K562 (cell line): ENCODE measurements at regions not wholly inside any gene's neighbourhood (a gene's known extent, or its start where the extent isn't known, plus 50 kb on each side); places are given as distances from the start of the nearest gene placed in this dataset.
A peak's percentile ranks its signal among the peaks of the same experiment; 100 is the strongest.

Experiments used
- ATAC-seq: fragments of 200-7000 bp; cut with Tn5 transposase; 3 replicates; pipeline ENCODE4 v1.9.1; 2020; ENCODE audit warnings: moderate library complexity
- BruUV-seq: library from RNA; stranded (reverse); fragments of 400-500 nt; replicated peaks from 2 replicates; lab custom pipeline; 2021; lab: Mats Ljungman, UMichigan
- CTCF ChIA-PET: fragments of 300-600 bp; formaldehyde crosslinking; extraction: SDS; loops from one replicate; lab custom pipeline; 2021; ENCODE audit warnings: low intra/inter-chr PET ratio; lab: Yijun Ruan, JAX
- POLR2A ChIA-PET: fragments of 300-600, 350-650 bp; sonication (Branson Sonifier 250); formaldehyde crosslinking; extraction: SDS; loops from one replicate; lab custom pipeline; 2021; ENCODE audit warnings: antibody characterized with exemption, inconsistent platforms; lab: Yijun Ruan, JAX
- DNase-seq, 4 experiments: peaks; one replicate each; pipeline versions ENCODE4 v3.0.0 to v3.0.0-alpha.2; 2011 to 2018; ENCODE audit warnings: low spot score in 3 of 4, mixed read lengths in 3 of 4; ENCODE audit errors: extremely low read depth in 1 of 4
- FAIRE-seq: peaks from 2 replicates; lab custom pipeline; 2011; peaks lifted over from hg19 to GRCh38; lab: Jason Lieb, UNC
- H2AFZ ChIP-seq: 2 replicates; pipeline ENCODE4 v1.6.0; 2011; ENCODE audit warnings: low read depth, low read length, control low read depth, inconsistent platforms
- H3K27ac ChIP-seq: fragments of 200-600 bp; 3 replicates; pipeline ENCODE4 v1.8.0; 2011; ENCODE audit warnings: low read depth, mild to moderate bottlenecking, control low read depth, inconsistent platforms, low read length, moderate library complexity, mixed read lengths; ENCODE audit errors: extremely low read depth
- H3K27me3 ChIP-seq, 2 experiments: fragments of 300-600 bp in 1 of 2; 2 replicates in 1 of 2; 3 replicates in 1 of 2; pipeline versions ENCODE4 v1.6.0 to v1.8.0; 2011; ENCODE audit warnings: inconsistent platforms in 2 of 2, low read length in 2 of 2, mild to moderate bottlenecking in 1 of 2, mixed read lengths in 1 of 2, moderate library complexity in 1 of 2; ENCODE audit not compliant: control insufficient read depth in 2 of 2, insufficient read depth in 2 of 2
- H3K36me3 ChIP-seq: fragments of 300-600 bp; 3 replicates; pipeline ENCODE4 v1.8.0; 2011; ENCODE audit warnings: mild to moderate bottlenecking, low read length, inconsistent platforms; ENCODE audit not compliant: control insufficient read depth, insufficient read depth
- H3K4me1 ChIP-seq, 2 experiments: fragments of 200-600 bp in 1 of 2; replicated peaks in 1 of 2; 2 replicates in 1 of 2; 3 replicates in 1 of 2; pipeline versions ENCODE4 v1.5.1 to v1.8.0; 2011; ENCODE audit warnings: inconsistent platforms in 2 of 2, low read length in 2 of 2, mild to moderate bottlenecking in 1 of 2, mixed read lengths in 1 of 2, moderate library complexity in 1 of 2; ENCODE audit not compliant: control insufficient read depth in 2 of 2, insufficient read depth in 2 of 2
- H3K4me2 ChIP-seq: 2 replicates; pipeline ENCODE4 v1.6.1; 2011; ENCODE audit warnings: low read length, control low read depth, inconsistent platforms, mixed read lengths; ENCODE audit not compliant: insufficient read depth
- H3K4me3 ChIP-seq: fragments of 200-600 bp; sonication (generic), shearing (Covaris generic); 2 replicates; pipeline ENCODE4 v1.5.1; 2016; ENCODE audit warnings: control low read depth, inconsistent platforms
- H3K79me2 ChIP-seq: fragments of 200-600 bp; 3 replicates; pipeline ENCODE4 v1.8.0; 2011; ENCODE audit warnings: low read length, inconsistent platforms; ENCODE audit not compliant: control insufficient read depth, insufficient read depth
- H3K9ac ChIP-seq, 2 experiments: 2 replicates each; pipeline versions ENCODE4 v1.6.0 to v1.6.1; 2011; ENCODE audit warnings: low read depth in 2 of 2, low read length in 2 of 2, control low read depth in 1 of 2, inconsistent platforms in 1 of 2, mild to moderate bottlenecking in 1 of 2, mixed read lengths in 1 of 2; ENCODE audit not compliant: insufficient read depth in 1 of 2
- H3K9me1 ChIP-seq: one replicate; pipeline ENCODE4 v1.6.0; 2011; ENCODE audit warnings: inconsistent platforms, mild to moderate bottlenecking, low read length, moderate library complexity; ENCODE audit not compliant: control insufficient read depth, insufficient read depth
- H3K9me3 ChIP-seq: replicated peaks from 2 replicates; pipeline ENCODE4 v1.5.1; 2011; ENCODE audit warnings: low read depth, low read length, inconsistent platforms; ENCODE audit not compliant: control insufficient read depth, insufficient read depth
- H4K20me1 ChIP-seq: replicated peaks from 2 replicates; pipeline ENCODE4 v1.6.1; 2011; ENCODE audit warnings: low read length, inconsistent platforms, mixed read lengths; ENCODE audit not compliant: control insufficient read depth, insufficient read depth
- DMBX1 ChIP-seq: fragments of 250-450 bp; sonication (Bioruptor Pico); IDR thresholded peaks from 2 replicates; pipeline ENCODE4 v1.8.0; 2022; ENCODE audit warnings: inconsistent platforms, mild to moderate bottlenecking, moderate library complexity, borderline replicate concordance
- NCOA1 ChIP-seq: fragments of 450-650 bp; IDR thresholded peaks from 2 replicates; pipeline ENCODE4 v1.6.1; 2016; ENCODE audit warnings: low read depth
- ZNF175 ChIP-seq: fragments of 200-800 bp; sonication (Bioruptor generic); IDR thresholded peaks from 2 replicates; pipeline ENCODE4 v1.6.1; 2016; ENCODE audit warnings: low read depth, mild to moderate bottlenecking, missing genetic modification characterization, missing compliant biosample characterization
- WGBS: fragments of 100-300 bp; shearing (Covaris generic); methylation state at CpG from one replicate; pipeline ENCODE4 v1.1.6; 2016; ENCODE audit warnings: low coverage, mixed read lengths; ENCODE audit not compliant: insufficient coverage; ENCODE audit errors: missing lambda C conversion rate; 5-methylcytosine and 5-hydroxymethylcytosine counted together
- in situ Hi-C: fragments of 300-500 bp; cut with MboI; formaldehyde crosslinking; loops from 4 replicates; pipeline ENCODE4 v1.15.0; 2018; ENCODE audit warnings: inconsistent platforms, mixed read lengths
- intact Hi-C: fragments of 100-400 bp; cut with micrococcal nuclease; formaldehyde crosslinking; loops from 2 replicates; pipeline ENCODE4 v1.14.2; 2022
- TF ChIP-seq, protein P1 (sequence below), 2 experiments: fragments of 450-650 bp; IDR thresholded peaks; 2 replicates each; pipeline ENCODE4 v1.6.1; 2016; ENCODE audit warnings: mild to moderate bottlenecking in 2 of 2, borderline replicate concordance in 1 of 2, low read depth in 1 of 2, moderate library complexity in 1 of 2
- TF ChIP-seq, protein P2 (sequence below): fragments of 450-650 bp; IDR thresholded peaks from 2 replicates; pipeline ENCODE4 v1.6.1; 2016; ENCODE audit warnings: mild to moderate bottlenecking
- TF ChIP-seq, protein P3 (sequence below): fragments of 450-650 bp; IDR thresholded peaks from 2 replicates; pipeline ENCODE4 v1.6.1; 2017; ENCODE audit warnings: antibody characterized with exemption, mild to moderate bottlenecking

DNA sequence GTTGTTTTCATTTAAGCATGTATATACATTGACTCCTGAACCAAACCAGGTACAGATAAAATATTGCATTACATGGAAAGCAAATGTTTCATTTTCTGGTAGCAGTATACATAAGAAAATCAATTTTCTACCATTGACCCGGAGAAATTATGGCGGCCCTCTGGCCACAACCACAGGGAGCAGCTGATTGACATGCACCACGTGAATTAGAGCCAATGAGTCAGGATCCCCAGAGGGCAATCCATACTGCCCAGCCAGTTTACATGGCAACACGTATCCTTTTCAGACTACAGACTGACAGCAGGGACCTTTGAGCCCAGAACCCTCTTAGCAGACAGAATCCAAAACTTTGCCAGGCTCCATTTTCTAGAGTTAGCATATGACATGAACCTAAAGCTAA lies 272.2 kb upstream of the NEBL start:
- H3K9me3 ChIP-seq = no peaks in the 10 kb centered on the region
- intact Hi-C loops = loop anchor here (5.0 kb wide), 1 partner anchor 72 kb away; no protein-coding TSS in a partner anchor
- H2AFZ ChIP-seq = peak overlapping the region; percentile 28; the same call in 1 of the 2 replicates
- no peak for ATAC-seq
- H3K4me1 ChIP-seq = peaks cover 11 to 16% of the 10 kb centered on the region in 2 experiments; a peak in 4 of 5 replicates
- ChIA-PET CTCF (no interaction called here), POLR2A (interaction anchor here (0.7 to 1.0 kb wide), 2 partner anchors 8 to 16 kb away, joined by 4 read pairs; no protein-coding TSS in a partner anchor)
- H3K4me3 ChIP-seq = no peak overlapping the region
- in situ Hi-C loops = loop anchor here (5.0 kb wide), 1 partner anchor 92 kb away; no protein-coding TSS in a partner anchor
- no peaks in the 10 kb centered on the region for H3K9me1 ChIP-seq
- no peaks in the 10 kb centered on the region for H4K20me1 ChIP-seq
- H3K27me3 ChIP-seq = no peaks in the 10 kb centered on the region
- no peak for FAIRE-seq
- no peak overlapping the region for H3K9ac ChIP-seq
- BruUV-seq = no TSS peak
- 51% methylated on average over 4 of the region's 4 CpGs for WGBS
- no peak for DNase-seq
- H3K4me2 ChIP-seq = no peak overlapping the region
- H3K27ac ChIP-seq = no peak overlapping the region
- H3K79me2 ChIP-seq = peaks cover 3% of the 10 kb centered on the region; the same call in 2 of the 3 replicates
- peaks cover 5% of the 10 kb centered on the region; the same call in 1 of the 3 replicates for H3K36me3 ChIP-seq
- no peak for TF ChIP-seq ZNF175
- TF ChIP-seq, protein P1, sequence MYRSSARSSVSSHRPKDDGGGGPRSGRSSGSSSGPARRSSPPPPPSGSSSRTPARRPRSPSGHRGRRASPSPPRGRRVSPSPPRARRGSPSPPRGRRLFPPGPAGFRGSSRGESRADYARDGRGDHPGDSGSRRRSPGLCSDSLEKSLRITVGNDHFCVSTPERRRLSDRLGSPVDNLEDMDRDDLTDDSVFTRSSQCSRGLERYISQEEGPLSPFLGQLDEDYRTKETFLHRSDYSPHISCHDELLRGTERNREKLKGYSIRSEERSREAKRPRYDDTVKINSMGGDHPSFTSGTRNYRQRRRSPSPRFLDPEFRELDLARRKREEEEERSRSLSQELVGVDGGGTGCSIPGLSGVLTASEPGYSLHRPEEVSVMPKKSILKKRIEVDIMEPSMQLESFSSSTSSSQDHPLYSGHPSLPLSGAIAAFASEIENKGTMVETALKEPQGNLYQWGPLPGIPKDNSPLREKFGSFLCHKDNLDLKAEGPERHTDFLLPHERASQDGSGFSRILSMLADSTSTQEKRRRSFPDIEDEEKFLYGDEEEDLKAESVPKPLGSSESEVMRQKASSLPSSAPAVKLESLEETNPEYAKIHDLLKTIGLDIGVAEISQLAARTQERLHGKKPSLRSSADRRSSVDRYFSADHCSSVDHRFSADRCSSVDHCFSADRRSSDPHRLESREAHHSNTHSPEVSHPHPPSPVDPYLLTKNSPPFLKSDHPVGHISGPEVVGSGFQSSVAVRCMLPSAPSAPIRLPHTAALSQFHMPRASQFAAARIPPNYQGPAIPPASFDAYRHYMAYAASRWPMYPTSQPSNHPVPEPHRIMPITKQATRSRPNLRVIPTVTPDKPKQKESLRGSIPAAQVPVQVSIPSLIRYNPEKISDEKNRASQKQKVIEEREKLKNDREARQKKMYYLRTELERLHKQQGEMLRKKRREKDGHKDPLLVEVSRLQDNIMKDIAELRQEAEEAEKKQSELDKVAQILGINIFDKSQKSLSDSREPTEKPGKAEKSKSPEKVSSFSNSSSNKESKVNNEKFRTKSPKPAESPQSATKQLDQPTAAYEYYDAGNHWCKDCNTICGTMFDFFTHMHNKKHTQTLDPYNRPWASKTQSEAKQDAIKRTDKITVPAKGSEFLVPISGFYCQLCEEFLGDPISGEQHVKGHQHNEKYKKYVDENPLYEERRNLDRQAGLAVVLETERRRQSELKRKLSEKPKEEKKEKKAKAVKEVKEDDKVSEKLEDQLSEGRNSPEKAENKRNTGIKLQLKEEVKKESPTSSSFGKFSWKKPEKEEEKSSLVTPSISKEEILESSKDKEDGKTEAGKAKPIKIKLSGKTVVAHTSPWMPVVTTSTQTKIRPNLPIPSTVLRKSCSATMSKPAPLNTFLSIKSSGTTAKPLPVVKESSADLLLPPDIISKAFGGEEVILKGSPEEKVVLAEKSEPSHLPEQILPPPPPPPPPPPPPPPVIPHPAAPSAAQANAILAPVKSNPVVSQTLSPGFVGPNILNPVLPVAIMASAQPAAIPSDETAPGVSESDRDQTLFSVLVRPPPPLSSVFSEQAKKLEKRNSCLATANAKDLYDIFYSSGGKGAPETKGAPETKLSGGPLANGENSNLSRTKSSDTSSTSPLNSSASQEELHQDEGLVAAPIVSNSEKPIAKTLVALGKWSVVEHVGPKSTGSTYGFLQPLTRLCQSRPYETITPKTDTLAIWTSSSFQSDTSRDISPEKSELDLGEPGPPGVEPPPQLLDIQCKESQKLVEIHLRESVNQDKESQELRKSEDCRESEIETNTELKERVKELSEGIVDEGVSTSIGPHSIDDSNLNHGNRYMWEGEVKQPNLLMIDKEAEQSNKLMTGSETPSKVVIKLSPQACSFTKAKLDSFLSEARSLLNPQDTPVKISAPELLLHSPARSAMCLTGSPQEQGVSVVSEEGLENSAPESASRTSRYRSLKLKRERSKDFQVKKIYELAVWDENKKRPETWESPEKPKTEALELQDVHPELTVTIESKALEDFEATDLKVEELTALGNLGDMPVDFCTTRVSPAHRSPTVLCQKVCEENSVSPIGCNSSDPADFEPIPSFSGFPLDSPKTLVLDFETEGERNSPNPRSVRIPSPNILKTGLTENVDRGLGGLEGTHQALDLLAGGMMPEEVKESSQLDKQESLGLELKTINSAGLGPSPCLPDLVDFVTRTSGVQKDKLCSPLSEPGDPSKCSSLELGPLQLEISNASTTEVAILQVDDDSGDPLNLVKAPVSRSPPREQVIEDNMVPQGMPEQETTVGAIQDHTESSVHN (IDR thresholded peaks at IDR 0.05; ENCODE audit: borderline replicate concordance in 1 of 2, low read depth in 1 of 2) = no peak
- no peak for TF ChIP-seq NCOA1
- TF ChIP-seq DMBX1 (CRISPR knock-in tag) = peak; percentile 77
- TF ChIP-seq, protein P2, sequence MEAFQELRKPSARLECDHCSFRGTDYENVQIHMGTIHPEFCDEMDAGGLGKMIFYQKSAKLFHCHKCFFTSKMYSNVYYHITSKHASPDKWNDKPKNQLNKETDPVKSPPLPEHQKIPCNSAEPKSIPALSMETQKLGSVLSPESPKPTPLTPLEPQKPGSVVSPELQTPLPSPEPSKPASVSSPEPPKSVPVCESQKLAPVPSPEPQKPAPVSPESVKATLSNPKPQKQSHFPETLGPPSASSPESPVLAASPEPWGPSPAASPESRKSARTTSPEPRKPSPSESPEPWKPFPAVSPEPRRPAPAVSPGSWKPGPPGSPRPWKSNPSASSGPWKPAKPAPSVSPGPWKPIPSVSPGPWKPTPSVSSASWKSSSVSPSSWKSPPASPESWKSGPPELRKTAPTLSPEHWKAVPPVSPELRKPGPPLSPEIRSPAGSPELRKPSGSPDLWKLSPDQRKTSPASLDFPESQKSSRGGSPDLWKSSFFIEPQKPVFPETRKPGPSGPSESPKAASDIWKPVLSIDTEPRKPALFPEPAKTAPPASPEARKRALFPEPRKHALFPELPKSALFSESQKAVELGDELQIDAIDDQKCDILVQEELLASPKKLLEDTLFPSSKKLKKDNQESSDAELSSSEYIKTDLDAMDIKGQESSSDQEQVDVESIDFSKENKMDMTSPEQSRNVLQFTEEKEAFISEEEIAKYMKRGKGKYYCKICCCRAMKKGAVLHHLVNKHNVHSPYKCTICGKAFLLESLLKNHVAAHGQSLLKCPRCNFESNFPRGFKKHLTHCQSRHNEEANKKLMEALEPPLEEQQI = no peak
- TF ChIP-seq, protein P3, sequence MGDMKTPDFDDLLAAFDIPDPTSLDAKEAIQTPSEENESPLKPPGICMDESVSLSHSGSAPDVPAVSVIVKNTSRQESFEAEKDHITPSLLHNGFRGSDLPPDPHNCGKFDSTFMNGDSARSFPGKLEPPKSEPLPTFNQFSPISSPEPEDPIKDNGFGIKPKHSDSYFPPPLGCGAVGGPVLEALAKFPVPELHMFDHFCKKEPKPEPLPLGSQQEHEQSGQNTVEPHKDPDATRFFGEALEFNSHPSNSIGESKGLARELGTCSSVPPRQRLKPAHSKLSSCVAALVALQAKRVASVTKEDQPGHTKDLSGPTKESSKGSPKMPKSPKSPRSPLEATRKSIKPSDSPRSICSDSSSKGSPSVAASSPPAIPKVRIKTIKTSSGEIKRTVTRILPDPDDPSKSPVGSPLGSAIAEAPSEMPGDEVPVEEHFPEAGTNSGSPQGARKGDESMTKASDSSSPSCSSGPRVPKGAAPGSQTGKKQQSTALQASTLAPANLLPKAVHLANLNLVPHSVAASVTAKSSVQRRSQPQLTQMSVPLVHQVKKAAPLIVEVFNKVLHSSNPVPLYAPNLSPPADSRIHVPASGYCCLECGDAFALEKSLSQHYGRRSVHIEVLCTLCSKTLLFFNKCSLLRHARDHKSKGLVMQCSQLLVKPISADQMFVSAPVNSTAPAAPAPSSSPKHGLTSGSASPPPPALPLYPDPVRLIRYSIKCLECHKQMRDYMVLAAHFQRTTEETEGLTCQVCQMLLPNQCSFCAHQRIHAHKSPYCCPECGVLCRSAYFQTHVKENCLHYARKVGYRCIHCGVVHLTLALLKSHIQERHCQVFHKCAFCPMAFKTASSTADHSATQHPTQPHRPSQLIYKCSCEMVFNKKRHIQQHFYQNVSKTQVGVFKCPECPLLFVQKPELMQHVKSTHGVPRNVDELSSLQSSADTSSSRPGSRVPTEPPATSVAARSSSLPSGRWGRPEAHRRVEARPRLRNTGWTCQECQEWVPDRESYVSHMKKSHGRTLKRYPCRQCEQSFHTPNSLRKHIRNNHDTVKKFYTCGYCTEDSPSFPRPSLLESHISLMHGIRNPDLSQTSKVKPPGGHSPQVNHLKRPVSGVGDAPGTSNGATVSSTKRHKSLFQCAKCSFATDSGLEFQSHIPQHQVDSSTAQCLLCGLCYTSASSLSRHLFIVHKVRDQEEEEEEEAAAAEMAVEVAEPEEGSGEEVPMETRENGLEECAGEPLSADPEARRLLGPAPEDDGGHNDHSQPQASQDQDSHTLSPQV = 0 out of 2 replicates have a peak, but pooled peaks have one; percentile 24
